GM12865 (cell line): ENCODE measurements at regions not wholly inside any gene's neighbourhood (a gene's known extent, or its start where the extent isn't known, plus 50 kb on each side); places are given as distances from the start of the nearest gene placed in this dataset.
A peak's percentile ranks its signal among the peaks of the same experiment; 100 is the strongest.

Experiments
- DNase-seq: peaks from one replicate; pipeline ENCODE4 v3.0.0; 2010; ENCODE audit warnings: low read depth
- H3K4me3 ChIP-seq: 2 replicates; pipeline ENCODE4 v1.5.1; 2011; ENCODE audit warnings: mild to moderate bottlenecking, low read depth, low read length, control low read depth
- CTCF ChIP-seq: IDR thresholded peaks from 2 replicates; pipeline ENCODE4 v1.5.1; 2011; ENCODE audit warnings: low read length, control low read depth, low read depth, inconsistent platforms; ENCODE audit not compliant: insufficient read depth; ENCODE audit errors: missing control alignments

GRCh38 chr11:45580399-45580798 lies 85.0 kb downstream of the CHST1 start:
- TF ChIP-seq CTCF, result no peak
- DNase-seq, result peak; percentile 10
- no peak overlapping the region for H3K4me3 ChIP-seq

GRCh38 chr11:45578316-45578715 lies 87.1 kb downstream of the CHST1 start:
- peak; percentile 4 for DNase-seq
- TF ChIP-seq CTCF, result no peak
- no peak overlapping the region for H3K4me3 ChIP-seq

GRCh38 chr11:45577752-45578151 lies 87.7 kb downstream of the CHST1 start:
- no peak for DNase-seq
- H3K4me3 ChIP-seq, result no peak overlapping the region
- TF ChIP-seq CTCF, result no peak

GRCh38 chr11:45576461-45577215 lies 88.8 kb downstream of the CHST1 start:
- TF ChIP-seq CTCF, result no peak
- no peak overlapping the region for H3K4me3 ChIP-seq
- DNase-seq, result no peak

GRCh38 chr11:45573728-45574127 lies 91.7 kb downstream of the CHST1 start:
- no peak overlapping the region for H3K4me3 ChIP-seq
- no peak for TF ChIP-seq CTCF
- DNase-seq, result no peak

GRCh38 chr11:45572354-45573123 lies 92.9 kb downstream of the CHST1 start:
- H3K4me3 ChIP-seq, result no peak overlapping the region
- DNase-seq, result no peak
- no peak for TF ChIP-seq CTCF
